Astrocyte (in vitro differentiated cells and primary cell): ENCODE measurements at regions not wholly inside any gene's neighbourhood (a gene's known extent, or its start where the extent isn't known, plus 50 kb on each side); places are given as distances from the start of the nearest gene placed in this dataset.

ENCODE experiments used
- DNase-seq: peaks from one replicate; pipeline ENCODE4 v3.0.0-alpha.2; 2010; ENCODE audit warnings: low read depth
- FAIRE-seq: peaks from 2 replicates; lab custom pipeline; 2011; peaks lifted over from hg19 to GRCh38; lab: Jason Lieb, UNC
- H2AFZ ChIP-seq: 2 replicates; pipeline ENCODE4 v1.6.0; 2012; ENCODE audit warnings: low read depth, low read length, inconsistent platforms
- H3K27ac ChIP-seq: 2 replicates; pipeline ENCODE4 v1.5.1; 2011; ENCODE audit warnings: low read depth, low read length, inconsistent platforms
- H3K27me3 ChIP-seq: 2 replicates; pipeline ENCODE4 v1.6.0; 2011; ENCODE audit warnings: low read length, inconsistent platforms; ENCODE audit not compliant: insufficient read depth
- H3K36me3 ChIP-seq: 2 replicates; pipeline ENCODE4 v1.5.1; 2011; ENCODE audit warnings: low read length, inconsistent platforms; ENCODE audit not compliant: insufficient read depth
- H3K4me1 ChIP-seq: 2 replicates; pipeline ENCODE4 v1.5.1; 2011; ENCODE audit warnings: low read length, inconsistent platforms; ENCODE audit not compliant: insufficient read depth
- H3K4me2 ChIP-seq: 2 replicates; pipeline ENCODE4 v1.6.0; 2012; ENCODE audit warnings: low read length, inconsistent platforms
- H3K4me3 ChIP-seq: 2 replicates; pipeline ENCODE4 v1.5.1; 2011; ENCODE audit warnings: low read depth, mild to moderate bottlenecking, low read length, inconsistent platforms; ENCODE audit not compliant: insufficient read depth
- H3K79me2 ChIP-seq: 2 replicates; pipeline ENCODE4 v1.6.0; 2012; ENCODE audit warnings: mild to moderate bottlenecking, low read length, inconsistent platforms; ENCODE audit not compliant: insufficient read depth
- H3K9ac ChIP-seq: 2 replicates; pipeline ENCODE4 v1.6.0; 2012; ENCODE audit warnings: mild to moderate bottlenecking, low read length, inconsistent platforms
- H3K9me3 ChIP-seq: 2 replicates; pipeline ENCODE4 v1.5.1; 2012; ENCODE audit warnings: low read depth, mild to moderate bottlenecking, low read length, inconsistent platforms; ENCODE audit not compliant: insufficient read depth
- H4K20me1 ChIP-seq: 2 replicates; pipeline ENCODE4 v1.6.0; 2012; ENCODE audit warnings: low read length, inconsistent platforms; ENCODE audit not compliant: insufficient read depth
- H3K27ac Mint-ChIP-seq: one replicate; pipeline ENCODE4 v1.8.0; 2021; ENCODE audit warnings: mild to moderate bottlenecking, mixed read lengths; ENCODE audit not compliant: unreplicated experiment
- H3K27me3 Mint-ChIP-seq: one replicate; pipeline ENCODE4 v1.8.0; 2021; ENCODE audit warnings: low read depth, mixed read lengths; ENCODE audit not compliant: unreplicated experiment
- H3K36me3 Mint-ChIP-seq: one replicate; pipeline ENCODE4 v1.8.0; 2021; ENCODE audit warnings: low read depth, mixed read lengths; ENCODE audit not compliant: unreplicated experiment
- H3K4me1 Mint-ChIP-seq: one replicate; pipeline ENCODE4 v1.8.0; 2021; ENCODE audit warnings: low read depth, mixed read lengths; ENCODE audit not compliant: unreplicated experiment
- H3K4me3 Mint-ChIP-seq: one replicate; pipeline ENCODE4 v1.8.0; 2021; ENCODE audit warnings: mild to moderate bottlenecking, moderate library complexity, mixed read lengths; ENCODE audit not compliant: unreplicated experiment
- H3K9me3 Mint-ChIP-seq: one replicate; pipeline ENCODE4 v1.8.0; 2021; ENCODE audit warnings: mild to moderate bottlenecking, mixed read lengths; ENCODE audit not compliant: unreplicated experiment
- CTCF ChIP-seq: IDR thresholded peaks from 2 replicates; pipeline ENCODE4 v1.5.1; 2011; ENCODE audit warnings: low read depth, mild to moderate bottlenecking, inconsistent platforms, low read length, moderate library complexity; ENCODE audit not compliant: insufficient read depth
- EZH2 ChIP-seq: IDR thresholded peaks from 2 replicates; pipeline ENCODE4 v1.6.1; 2012; ENCODE audit warnings: mild to moderate bottlenecking, low read length, inconsistent platforms; ENCODE audit not compliant: insufficient read depth

- no peaks in the 10 kb centered on the region for H3K4me1 Mint-ChIP-seq
Measured at GRCh38 chr6:145349950-145350510, 385.3 kb downstream of the EPM2A start.

DNA sequence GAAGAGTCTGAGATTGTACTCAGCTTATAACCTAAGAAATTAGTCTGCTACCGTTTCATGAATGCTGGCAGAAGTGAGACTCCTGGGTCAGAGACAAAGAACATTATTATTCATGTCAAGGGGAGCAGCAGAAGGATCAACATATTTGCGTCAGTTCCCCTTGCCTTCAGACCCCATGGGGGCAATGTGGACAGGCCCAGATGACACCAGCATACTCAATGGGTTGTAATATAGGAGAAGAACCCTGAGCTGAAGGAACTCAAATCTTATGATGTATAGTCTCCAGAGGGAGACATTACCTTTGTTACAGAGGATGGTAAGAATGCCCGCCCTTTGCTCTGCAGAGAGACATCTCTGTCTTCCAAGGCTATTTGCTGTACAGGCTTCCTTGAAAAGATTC is 384.4 kb downstream of the EPM2A start:
- FAIRE-seq (no peak), DNase-seq (no peak)
- Histone ChIP-seq H3K4me1 (no peaks in the 10 kb centered on the region), H4K20me1 (no peaks in the 10 kb centered on the region), H3K4me2 (no peak overlapping the region), H3K36me3 (no peaks in the 10 kb centered on the region), H3K79me2 (no peaks in the 10 kb centered on the region), H2AFZ (no peak overlapping the region), H3K27ac (no peak overlapping the region), H3K27me3 (no peaks in the 10 kb centered on the region), H3K9me3 (no peaks in the 10 kb centered on the region), H3K9ac (no peak overlapping the region), H3K4me3 (no peak overlapping the region)
- Mint-ChIP-seq H3K9me3 (no peaks in the 10 kb centered on the region), H3K4me1 (no peaks in the 10 kb centered on the region), H3K36me3 (no peaks in the 10 kb centered on the region), H3K27me3 (no peaks in the 10 kb centered on the region), H3K27ac (no peak overlapping the region), H3K4me3 (no peak overlapping the region)
- TF ChIP-seq CTCF: no peak
- no peak for TF ChIP-seq EZH2

More at GRCh38 chr6:145349950-145350510, 385.3 kb downstream of the EPM2A start:
- no peak overlapping the region for H3K4me3 ChIP-seq
- H4K20me1 ChIP-seq: no peaks in the 10 kb centered on the region
- Mint-ChIP-seq H3K27me3 (no peaks in the 10 kb centered on the region), H3K4me3 (no peak overlapping the region), H3K9me3 (no peaks in the 10 kb centered on the region), H3K36me3 (no peaks in the 10 kb centered on the region), H3K27ac (no peak overlapping the region)
- no peak overlapping the region for H2AFZ ChIP-seq
- TF ChIP-seq CTCF: no peak
- TF ChIP-seq EZH2: no peak
- no peaks in the 10 kb centered on the region for H3K36me3 ChIP-seq
- no peak overlapping the region for H3K9ac ChIP-seq
- no peaks in the 10 kb centered on the region for H3K9me3 ChIP-seq
- H3K27me3 ChIP-seq: no peaks in the 10 kb centered on the region
- H3K4me1 ChIP-seq: no peaks in the 10 kb centered on the region
- H3K79me2 ChIP-seq: no peaks in the 10 kb centered on the region
- H3K27ac ChIP-seq: no peak overlapping the region
- DNase-seq (no peak), FAIRE-seq (no peak)
- no peak overlapping the region for H3K4me2 ChIP-seq

DNA sequence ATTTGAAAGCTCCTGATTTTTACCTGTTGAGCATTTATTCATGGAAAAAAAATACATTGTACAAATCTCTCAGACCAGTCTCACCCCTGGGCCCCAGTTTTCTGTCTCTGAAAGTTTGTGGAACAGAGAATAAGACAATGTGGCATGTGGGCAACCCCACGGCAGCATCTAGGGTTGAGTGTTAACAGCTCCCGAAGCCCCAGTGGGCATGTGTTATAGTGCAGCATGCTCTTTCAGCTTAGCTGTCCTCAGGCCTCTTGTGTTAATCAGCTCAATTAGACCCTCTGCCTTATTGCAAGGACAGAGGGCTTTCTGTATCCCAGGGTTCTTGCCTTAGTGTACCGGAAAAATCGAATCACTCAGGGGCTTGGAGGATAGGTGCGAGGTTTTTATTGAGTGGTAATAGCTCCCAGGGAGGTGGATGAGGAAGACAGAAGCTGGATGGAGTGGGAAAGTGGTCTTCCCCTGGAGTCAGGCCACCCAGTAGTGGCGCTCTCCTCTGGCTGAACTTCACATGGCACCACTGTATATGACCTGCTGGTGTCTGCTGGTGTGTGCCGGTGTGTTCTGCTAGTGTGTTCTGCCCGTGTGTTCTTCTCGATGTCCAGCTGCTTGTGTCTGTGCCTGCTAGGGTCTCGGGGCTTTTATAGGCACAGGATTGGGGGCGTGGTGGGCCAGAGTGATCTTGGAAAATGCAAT is 382.8 kb downstream of the EPM2A start:
- Histone ChIP-seq H3K79me2 (no peaks in the 10 kb centered on the region), H3K27ac (no peak overlapping the region), H3K4me3 (no peak overlapping the region), H3K36me3 (no peaks in the 10 kb centered on the region), H3K9ac (no peak overlapping the region), H3K4me2 (no peak overlapping the region), H3K4me1 (no peaks in the 10 kb centered on the region), H2AFZ (no peak overlapping the region), H3K9me3 (no peaks in the 10 kb centered on the region), H3K27me3 (no peaks in the 10 kb centered on the region), H4K20me1 (no peaks in the 10 kb centered on the region)
- Mint-ChIP-seq H3K27ac (no peak overlapping the region), H3K4me3 (no peak overlapping the region), H3K36me3 (no peaks in the 10 kb centered on the region), H3K9me3 (no peaks in the 10 kb centered on the region), H3K27me3 (no peaks in the 10 kb centered on the region), H3K4me1 (no peaks in the 10 kb centered on the region)
- no peak for DNase-seq
- no peak for TF ChIP-seq EZH2
- no peak for TF ChIP-seq CTCF
- FAIRE-seq: no peak
